ENCODE measurements at regions not wholly inside any gene's neighbourhood (a gene's known extent, or its start where the extent isn't known, plus 50 kb on each side); places are given as distances from the start of the nearest gene placed in this dataset.

GRCh38 chr4:1559896-1560650 is 124.0 kb downstream of the FAM53A start:
- Histone ChIP-seq H3K27ac (ENCODE audit: low read depth, low read length) (no peak overlapping the region), H3K27me3 (ENCODE audit: insufficient read depth, low read length, poor library complexity, severe bottlenecking) (peaks cover 5% of the 10 kb centered on the region), H3K4me1 (ENCODE audit: insufficient read depth, low read length) (no peaks in the 10 kb centered on the region), H3K4me3 (ENCODE audit: low read length) (no peak overlapping the region), H3K9me3 (ENCODE audit: low read length) (no peaks in the 10 kb centered on the region), H3K36me3 (ENCODE audit: insufficient read depth, low read length) (no peaks in the 10 kb centered on the region)
- Mint-ChIP-seq H3K4me1 (no peaks in the 10 kb centered on the region), H3K4me3 (no peak overlapping the region), H3K9me3 (no peaks in the 10 kb centered on the region), H3K27me3 (peaks cover 8 to 18% of the 10 kb centered on the region in 2 donors), H3K36me3 (no peaks in the 10 kb centered on the region), H3K27ac (no peak overlapping the region)
- POLR2A ChIA-PET = no interaction called here
- no peak for DNase-seq
- CTCF ChIA-PET = interaction anchor here (1.0 kb wide), 1 partner anchor 45 kb away, joined by 3 read pairs; no protein-coding TSS in a partner anchor

GRCh38 chr4:1558205-1558604 is 125.9 kb downstream of the FAM53A start:
- POLR2A ChIA-PET = no interaction called here
- no peaks in the 10 kb centered on the region for H3K36me3 ChIP-seq (ENCODE audit: insufficient read depth, low read length)
- Mint-ChIP-seq H3K27me3 (peaks cover 12 to 15% of the 10 kb centered on the region in 2 donors), H3K9me3 (no peaks in the 10 kb centered on the region), H3K4me1 (no peaks in the 10 kb centered on the region), H3K27ac (no peak overlapping the region), H3K36me3 (no peaks in the 10 kb centered on the region), H3K4me3 (no peak overlapping the region)
- no peak for DNase-seq
- no peak overlapping the region for H3K27ac ChIP-seq (ENCODE audit: low read depth, low read length)
- peaks cover 5% of the 10 kb centered on the region for H3K27me3 ChIP-seq (ENCODE audit: insufficient read depth, low read length, poor library complexity, severe bottlenecking)
- no peaks in the 10 kb centered on the region for H3K9me3 ChIP-seq (ENCODE audit: low read length)
- no peak overlapping the region for H3K4me3 ChIP-seq (ENCODE audit: low read length)
- H3K4me1 ChIP-seq (ENCODE audit: insufficient read depth, low read length) = no peaks in the 10 kb centered on the region
- CTCF ChIA-PET = no interaction called here

GRCh38 chr4:1557221-1557597 is 126.9 kb downstream of the FAM53A start:
- no peak overlapping the region for H3K27ac ChIP-seq (ENCODE audit: low read depth, low read length)
- H3K27me3 ChIP-seq (ENCODE audit: insufficient read depth, low read length, poor library complexity, severe bottlenecking) = peaks cover 5% of the 10 kb centered on the region
- H3K4me3 ChIP-seq (ENCODE audit: low read length) = no peak overlapping the region
- no peaks in the 10 kb centered on the region for H3K9me3 ChIP-seq (ENCODE audit: low read length)
- no peak overlapping the region for H3K27ac Mint-ChIP-seq
- no peaks in the 10 kb centered on the region for H3K36me3 Mint-ChIP-seq
- CTCF ChIA-PET = interaction anchor here (1.5 kb wide), 1 partner anchor 9 kb away, joined by 4 read pairs; no protein-coding TSS in a partner anchor
- no peaks in the 10 kb centered on the region for H3K9me3 Mint-ChIP-seq
- no peaks in the 10 kb centered on the region for H3K4me1 ChIP-seq (ENCODE audit: insufficient read depth, low read length)
- DNase-seq = no peak
- no peaks in the 10 kb centered on the region for H3K36me3 ChIP-seq (ENCODE audit: insufficient read depth, low read length)
- POLR2A ChIA-PET = no interaction called here
- no peak overlapping the region for H3K4me3 Mint-ChIP-seq
- no peaks in the 10 kb centered on the region for H3K4me1 Mint-ChIP-seq
- peaks cover 12 to 13% of the 10 kb centered on the region in 2 donors for H3K27me3 Mint-ChIP-seq

GRCh38 chr4:1556541-1557220 is 127.4 kb downstream of the FAM53A start:
- H3K36me3 Mint-ChIP-seq = no peaks in the 10 kb centered on the region
- peaks cover 5% of the 10 kb centered on the region for H3K27me3 ChIP-seq (ENCODE audit: insufficient read depth, low read length, poor library complexity, severe bottlenecking)
- H3K4me1 Mint-ChIP-seq = no peaks in the 10 kb centered on the region
- no peaks in the 10 kb centered on the region for H3K4me1 ChIP-seq (ENCODE audit: insufficient read depth, low read length)
- no peak overlapping the region for H3K27ac ChIP-seq (ENCODE audit: low read depth, low read length)
- H3K27ac Mint-ChIP-seq = no peak overlapping the region
- no peaks in the 10 kb centered on the region for H3K9me3 Mint-ChIP-seq
- no peak overlapping the region for H3K4me3 ChIP-seq (ENCODE audit: low read length)
- CTCF ChIA-PET = interaction anchor here (1.5 kb wide), 1 partner anchor 9 kb away, joined by 4 read pairs; no protein-coding TSS in a partner anchor
- peaks cover 8 to 10% of the 10 kb centered on the region in 2 donors for H3K27me3 Mint-ChIP-seq
- no peak overlapping the region for H3K4me3 Mint-ChIP-seq
- H3K36me3 ChIP-seq (ENCODE audit: insufficient read depth, low read length) = no peaks in the 10 kb centered on the region
- POLR2A ChIA-PET = no interaction called here
- DNase-seq = no peak
- H3K9me3 ChIP-seq (ENCODE audit: low read length) = no peaks in the 10 kb centered on the region

GRCh38 chr4:1554876-1555265 is 129.2 kb downstream of the FAM53A start:
- no peak overlapping the region for H3K4me3 ChIP-seq (ENCODE audit: low read length)
- no peaks in the 10 kb centered on the region for H3K4me1 Mint-ChIP-seq
- POLR2A ChIA-PET = no interaction called here

GRCh38 chr4:1554246-1554875 is 129.8 kb downstream of the FAM53A start:
- Histone ChIP-seq H3K9me3 (ENCODE audit: low read length) (no peaks in the 10 kb centered on the region), H3K4me1 (ENCODE audit: insufficient read depth, low read length) (no peaks in the 10 kb centered on the region), H3K27me3 (ENCODE audit: insufficient read depth, low read length, poor library complexity, severe bottlenecking) (peaks cover 5% of the 10 kb centered on the region), H3K36me3 (ENCODE audit: insufficient read depth, low read length) (no peaks in the 10 kb centered on the region), H3K27ac (ENCODE audit: low read depth, low read length) (no peak overlapping the region), H3K4me3 (ENCODE audit: low read length) (no peak overlapping the region)
- ChIA-PET CTCF (no interaction called here), POLR2A (no interaction called here)
- DNase-seq = no peak
- Mint-ChIP-seq H3K36me3 (no peaks in the 10 kb centered on the region), H3K27ac (peak overlapping the region in 1 of 8 donors; percentile 68), H3K4me3 (no peak overlapping the region), H3K9me3 (no peaks in the 10 kb centered on the region), H3K4me1 (no peaks in the 10 kb centered on the region), H3K27me3 (peaks cover 8 to 10% of the 10 kb centered on the region in 2 donors)

More at GRCh38 chr4:1554876-1555265, 129.2 kb downstream of the FAM53A start:
- Histone ChIP-seq H3K27ac (ENCODE audit: low read depth, low read length) (no peak overlapping the region), H3K4me1 (ENCODE audit: insufficient read depth, low read length) (no peaks in the 10 kb centered on the region), H3K27me3 (ENCODE audit: insufficient read depth, low read length, poor library complexity, severe bottlenecking) (peaks cover 5% of the 10 kb centered on the region), H3K36me3 (ENCODE audit: insufficient read depth, low read length) (no peaks in the 10 kb centered on the region), H3K9me3 (ENCODE audit: low read length) (no peaks in the 10 kb centered on the region)
- peak overlapping the region in 2 of 8 donors; percentile 6 to 68 for H3K27ac Mint-ChIP-seq
- no peak overlapping the region for H3K4me3 Mint-ChIP-seq
- CTCF ChIA-PET = no interaction called here
- H3K36me3 Mint-ChIP-seq = no peaks in the 10 kb centered on the region
- DNase-seq = no peak
- no peaks in the 10 kb centered on the region for H3K9me3 Mint-ChIP-seq
- H3K27me3 Mint-ChIP-seq = peaks cover 8 to 10% of the 10 kb centered on the region in 2 donors

- no peak overlapping the region for H3K27ac Mint-ChIP-seq
- Histone ChIP-seq H3K4me1 (ENCODE audit: insufficient read depth, low read length) (no peaks in the 10 kb centered on the region), H3K36me3 (ENCODE audit: insufficient read depth, low read length) (no peaks in the 10 kb centered on the region), H3K27ac (ENCODE audit: low read depth, low read length) (no peak overlapping the region), H3K4me3 (ENCODE audit: low read length) (no peak overlapping the region), H3K27me3 (ENCODE audit: insufficient read depth, low read length, poor library complexity, severe bottlenecking) (peaks cover 5% of the 10 kb centered on the region), H3K9me3 (ENCODE audit: low read length) (no peaks in the 10 kb centered on the region)
- POLR2A ChIA-PET = no interaction called here
- no peak overlapping the region for H3K4me3 Mint-ChIP-seq
- CTCF ChIA-PET = interaction anchor here (1.0 kb wide), 1 partner anchor 10 kb away, joined by 4 read pairs; no protein-coding TSS in a partner anchor
- H3K9me3 Mint-ChIP-seq = no peaks in the 10 kb centered on the region
- peaks cover 10 to 12% of the 10 kb centered on the region in 2 donors for H3K27me3 Mint-ChIP-seq
- peaks cover 3 to 7% (median 5%) of the 10 kb centered on the region in 3 donors for H3K4me1 Mint-ChIP-seq
- DNase-seq = no peak
- H3K36me3 Mint-ChIP-seq = no peaks in the 10 kb centered on the region
Observed at GRCh38 chr4:1553365-1553764, 130.7 kb downstream of the FAM53A start.

GRCh38 chr4:1552451-1552850 is 131.7 kb downstream of the FAM53A start:
- H3K4me1 Mint-ChIP-seq = peaks cover 4 to 14% (median 7%) of the 10 kb centered on the region in 3 donors
- H3K9me3 ChIP-seq (ENCODE audit: low read length) = no peaks in the 10 kb centered on the region
- H3K9me3 Mint-ChIP-seq = no peaks in the 10 kb centered on the region
- H3K4me1 ChIP-seq (ENCODE audit: insufficient read depth, low read length) = no peaks in the 10 kb centered on the region
- no peak for DNase-seq
- no peaks in the 10 kb centered on the region for H3K36me3 ChIP-seq (ENCODE audit: insufficient read depth, low read length)
- no peak overlapping the region for H3K27ac Mint-ChIP-seq
- H3K27ac ChIP-seq (ENCODE audit: low read depth, low read length) = no peak overlapping the region
- no peaks in the 10 kb centered on the region for H3K36me3 Mint-ChIP-seq
- H3K4me3 Mint-ChIP-seq = no peak overlapping the region
- H3K27me3 ChIP-seq (ENCODE audit: insufficient read depth, low read length, poor library complexity, severe bottlenecking) = peaks cover 5% of the 10 kb centered on the region
- ChIA-PET POLR2A (no interaction called here), CTCF (interaction anchor here (1.0 to 1.1 kb wide), 2 partner anchors 9 to 39 kb away, joined by 3 to 4 read pairs; no protein-coding TSS in a partner anchor)
- no peak overlapping the region for H3K4me3 ChIP-seq (ENCODE audit: low read length)
- H3K27me3 Mint-ChIP-seq = peaks cover 10 to 16% of the 10 kb centered on the region in 2 donors

Measured in CD8-positive, alpha-beta memory T cell (primary cell).